OCI-LY1 (cell line): ENCODE measurements at regions not wholly inside any gene's neighbourhood (a gene's known extent, or its start where the extent isn't known, plus 50 kb on each side); places are given as distances from the start of the nearest gene placed in this dataset.

Experiments
- H2AFZ ChIP-seq: fragments of 200-600 bp; sonication (generic), shearing (Covaris generic); 2 replicates; pipeline ENCODE4 v1.6.0; 2014; ENCODE audit warnings: antibody characterized with exemption, mild to moderate bottlenecking, low read length
- H3F3A ChIP-seq: fragments of 200-600 bp; sonication (generic), shearing (Covaris generic); 2 replicates; pipeline ENCODE4 v1.6.0; 2014; ENCODE audit warnings: mild to moderate bottlenecking, antibody characterized with exemption, low read length, moderate library complexity; ENCODE audit not compliant: insufficient read depth
- H3K27ac ChIP-seq: fragments of 200-600 bp; sonication (generic); 2 replicates; pipeline ENCODE4 v1.5.1; 2014; ENCODE audit warnings: low read length, mixed run types, mild to moderate bottlenecking, low read depth; ENCODE audit not compliant: poor library complexity, severe bottlenecking
- H3K27me3 ChIP-seq: fragments of 200-600 bp; sonication (generic); 2 replicates; pipeline ENCODE4 v1.6.0; 2014; ENCODE audit warnings: antibody characterized with exemption, mild to moderate bottlenecking, low read length, moderate library complexity; ENCODE audit not compliant: insufficient read depth
- H3K36me3 ChIP-seq: fragments of 200-600 bp; sonication (generic); 2 replicates; pipeline ENCODE4 v1.6.1; 2014; ENCODE audit warnings: mild to moderate bottlenecking, antibody characterized with exemption, low read length, moderate library complexity, mixed read lengths; ENCODE audit not compliant: insufficient read depth
- H3K4me1 ChIP-seq: fragments of 200-600 bp; sonication (generic); 2 replicates; pipeline ENCODE4 v1.5.1; 2014; ENCODE audit warnings: mild to moderate bottlenecking, low read length, moderate library complexity; ENCODE audit not compliant: insufficient read depth, severe bottlenecking
- H3K4me2 ChIP-seq: fragments of 200-600 bp; sonication (generic), shearing (Covaris generic); 2 replicates; pipeline ENCODE4 v1.6.1; 2014; ENCODE audit warnings: low read length
- H3K4me3 ChIP-seq: fragments of 200-600 bp; sonication (generic); 2 replicates; pipeline ENCODE4 v1.5.1; 2014; ENCODE audit warnings: low read length, low read depth, mild to moderate bottlenecking, mixed read lengths; ENCODE audit not compliant: poor library complexity, severe bottlenecking
- H3K79me2 ChIP-seq: fragments of 200-600 bp; shearing (Covaris generic); 2 replicates; pipeline ENCODE4 v1.6.1; 2016; ENCODE audit warnings: mixed run types, low read length, mixed read lengths; ENCODE audit not compliant: insufficient read depth
- H3K9ac ChIP-seq: fragments of 200-600 bp; sonication (generic), shearing (Covaris generic); 2 replicates; pipeline ENCODE4 v1.6.1; 2014; ENCODE audit warnings: mild to moderate bottlenecking, low read length, mixed read lengths
- H3K9me2 ChIP-seq: fragments of 200-600 bp; sonication (generic), shearing (Covaris generic); 2 replicates; pipeline ENCODE4 v1.6.1; 2014; ENCODE audit warnings: low read depth, mild to moderate bottlenecking, low read length, mixed read lengths
- H3K9me3 ChIP-seq: fragments of 200-600 bp; shearing (Covaris generic); 2 replicates; pipeline ENCODE4 v1.6.1; 2014; ENCODE audit warnings: low read length, mixed read lengths
- H4K20me1 ChIP-seq: fragments of 200-600 bp; sonication (generic), shearing (Covaris generic); 2 replicates; pipeline ENCODE4 v1.6.0; 2016; ENCODE audit warnings: mild to moderate bottlenecking, low read length; ENCODE audit not compliant: insufficient read depth
- EZH2 ChIP-seq: fragments of 200-600 bp; sonication (generic), shearing (Covaris generic); IDR thresholded peaks from 2 replicates; pipeline ENCODE4 v1.8.0; 2017; ENCODE audit warnings: borderline replicate concordance, mixed run types, mild to moderate bottlenecking, antibody characterized with exemption, low read length, moderate library complexity, mixed read lengths
- TF ChIP-seq, protein P1 (sequence below): fragments of 200-600 bp; sonication (generic), shearing (Covaris generic); IDR thresholded peaks from 2 replicates; pipeline ENCODE4 v1.5.1; 2017; ENCODE audit warnings: mild to moderate bottlenecking, antibody characterized with exemption, low read length, moderate library complexity, mixed read lengths

DNA sequence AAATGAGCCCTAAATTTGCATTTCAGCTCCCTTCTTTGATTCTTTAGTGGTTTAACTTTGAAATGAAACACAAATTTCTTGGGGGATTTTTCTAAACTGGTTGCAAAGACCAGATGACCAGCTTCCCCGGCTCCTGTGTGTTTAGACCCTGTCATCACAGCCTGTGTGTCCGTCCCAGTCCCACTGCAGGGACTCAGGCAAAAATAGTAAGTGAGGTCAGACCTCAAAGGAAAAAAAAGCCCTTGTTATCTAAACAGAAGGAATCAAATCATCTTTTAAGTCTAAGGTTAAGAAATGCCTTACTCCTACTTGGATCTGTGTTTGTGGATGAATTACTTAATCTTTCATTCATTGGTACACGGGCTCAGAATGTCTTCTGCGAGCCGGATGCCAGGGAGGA lies 423.7 kb downstream of the LPIN1 start:
- no peak overlapping the region for H3K4me3 ChIP-seq
- peak overlapping the region; percentile 42; the same call in 1 of the 2 replicates for H2AFZ ChIP-seq
- H3K79me2 ChIP-seq: no peaks in the 10 kb centered on the region
- TF ChIP-seq, protein P1, sequence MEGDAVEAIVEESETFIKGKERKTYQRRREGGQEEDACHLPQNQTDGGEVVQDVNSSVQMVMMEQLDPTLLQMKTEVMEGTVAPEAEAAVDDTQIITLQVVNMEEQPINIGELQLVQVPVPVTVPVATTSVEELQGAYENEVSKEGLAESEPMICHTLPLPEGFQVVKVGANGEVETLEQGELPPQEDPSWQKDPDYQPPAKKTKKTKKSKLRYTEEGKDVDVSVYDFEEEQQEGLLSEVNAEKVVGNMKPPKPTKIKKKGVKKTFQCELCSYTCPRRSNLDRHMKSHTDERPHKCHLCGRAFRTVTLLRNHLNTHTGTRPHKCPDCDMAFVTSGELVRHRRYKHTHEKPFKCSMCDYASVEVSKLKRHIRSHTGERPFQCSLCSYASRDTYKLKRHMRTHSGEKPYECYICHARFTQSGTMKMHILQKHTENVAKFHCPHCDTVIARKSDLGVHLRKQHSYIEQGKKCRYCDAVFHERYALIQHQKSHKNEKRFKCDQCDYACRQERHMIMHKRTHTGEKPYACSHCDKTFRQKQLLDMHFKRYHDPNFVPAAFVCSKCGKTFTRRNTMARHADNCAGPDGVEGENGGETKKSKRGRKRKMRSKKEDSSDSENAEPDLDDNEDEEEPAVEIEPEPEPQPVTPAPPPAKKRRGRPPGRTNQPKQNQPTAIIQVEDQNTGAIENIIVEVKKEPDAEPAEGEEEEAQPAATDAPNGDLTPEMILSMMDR: no peak
- TF ChIP-seq EZH2: no peak
- H3F3A ChIP-seq: 0 out of 2 replicates have a peak, but pooled peaks cover 4% of the 10 kb centered on the region
- no peaks in the 10 kb centered on the region for H4K20me1 ChIP-seq
- H3K4me1 ChIP-seq: peaks cover 37% of the 10 kb centered on the region
- no peaks in the 10 kb centered on the region for H3K9me3 ChIP-seq
- H3K4me2 ChIP-seq: peak overlapping the region; percentile 27; the same call in 1 of the 2 replicates
- no peaks in the 10 kb centered on the region for H3K27me3 ChIP-seq
- H3K27ac ChIP-seq: peak overlapping the region; percentile 48
- no peaks in the 10 kb centered on the region for H3K9me2 ChIP-seq
- no peak overlapping the region; the same call in 1 of the 2 replicates for H3K9ac ChIP-seq
- H3K36me3 ChIP-seq: no peaks in the 10 kb centered on the region

DNA sequence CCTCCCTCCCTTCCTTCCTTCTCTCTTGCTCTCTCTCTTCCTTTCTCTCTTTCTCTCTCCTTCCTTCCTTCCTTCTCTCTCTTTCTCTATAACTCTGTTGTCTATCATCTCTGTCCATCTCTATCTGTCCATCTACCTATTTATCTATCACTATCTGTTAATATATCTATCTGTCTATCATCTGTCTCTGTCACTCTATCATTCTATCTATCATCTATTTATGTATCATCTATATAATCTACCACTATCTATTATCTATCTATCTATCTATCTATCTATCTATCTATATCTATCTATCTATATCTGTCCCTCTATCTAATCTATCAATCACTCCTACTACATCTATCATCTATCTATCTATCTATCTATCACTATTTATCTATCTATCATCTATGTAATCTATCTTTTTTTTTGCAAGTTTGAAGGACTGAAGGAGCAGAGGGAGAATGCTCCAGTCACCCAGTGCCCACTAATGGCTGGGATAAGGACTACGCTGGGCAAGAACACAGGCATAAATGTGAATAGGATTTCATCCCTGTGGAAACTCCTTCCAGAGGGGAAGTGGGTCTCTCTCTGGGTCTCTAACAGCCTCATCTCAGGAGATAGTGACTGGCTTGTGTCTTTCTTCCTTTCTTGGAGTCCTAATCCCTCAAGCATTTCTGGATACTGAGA lies 427.0 kb downstream of the LPIN1 start:
- H3K9me2 ChIP-seq: no peaks in the 10 kb centered on the region
- H3K27ac ChIP-seq: no peak overlapping the region
- 0 out of 2 replicates have a peak, but pooled peaks cover 4% of the 10 kb centered on the region for H3F3A ChIP-seq
- no peak overlapping the region for H2AFZ ChIP-seq
- H3K4me3 ChIP-seq: no peak overlapping the region
- H3K9ac ChIP-seq: no peak overlapping the region
- H3K27me3 ChIP-seq: no peaks in the 10 kb centered on the region
- TF ChIP-seq, protein P1: no peak
- no peaks in the 10 kb centered on the region for H4K20me1 ChIP-seq
- peaks cover 58% of the 10 kb centered on the region for H3K4me1 ChIP-seq
- H3K4me2 ChIP-seq: no peak overlapping the region
- no peaks in the 10 kb centered on the region for H3K79me2 ChIP-seq
- H3K9me3 ChIP-seq: no peaks in the 10 kb centered on the region
- no peaks in the 10 kb centered on the region for H3K36me3 ChIP-seq

DNA sequence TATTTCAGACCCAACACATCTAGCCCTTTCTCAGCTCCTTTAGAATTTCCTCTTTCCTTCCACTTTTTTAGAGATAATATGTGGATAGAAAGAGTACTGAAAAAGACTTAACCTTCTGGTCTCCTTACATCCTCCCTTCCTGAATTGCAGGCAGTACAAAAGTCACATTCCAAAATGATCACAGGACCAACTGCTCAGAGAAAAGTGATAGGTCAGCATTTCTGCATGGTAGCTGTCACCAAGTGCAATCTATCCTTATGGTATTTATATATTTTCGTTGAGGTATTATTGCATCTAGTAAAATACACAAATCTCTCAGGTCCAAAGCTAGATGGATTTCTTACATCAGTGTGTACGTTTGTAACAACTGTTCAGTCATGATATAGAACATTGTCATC lies 427.5 kb downstream of the LPIN1 start:
- Histone ChIP-seq H3K4me1 (peaks cover 54% of the 10 kb centered on the region), H3K9me3 (no peaks in the 10 kb centered on the region), H3K4me3 (no peak overlapping the region), H4K20me1 (no peaks in the 10 kb centered on the region), H2AFZ (no peak overlapping the region), H3K9ac (no peak overlapping the region), H3F3A (0 out of 2 replicates have a peak, but pooled peaks cover 4% of the 10 kb centered on the region), H3K4me2 (no peak overlapping the region), H3K27me3 (no peaks in the 10 kb centered on the region), H3K36me3 (no peaks in the 10 kb centered on the region), H3K27ac (no peak overlapping the region), H3K9me2 (no peaks in the 10 kb centered on the region), H3K79me2 (no peaks in the 10 kb centered on the region)
- TF ChIP-seq, protein P1: no peak
- no peak for TF ChIP-seq EZH2
